IMR-90 (cell line): ENCODE measurements at regions not wholly inside any gene's neighbourhood (a gene's known extent, or its start where the extent isn't known, plus 50 kb on each side); places are given as distances from the start of the nearest gene placed in this dataset.

Experiments
- ATAC-seq: fragments of 200-7000 bp; cut with Tn5 transposase; 2 replicates; pipeline ENCODE4 v1.9.1; 2020; ENCODE audit warnings: low read depth, mild to moderate bottlenecking, moderate library complexity
- BruUV-seq: library from RNA; stranded (reverse); fragments of 400-500 nt; replicated peaks from 2 replicates; lab custom pipeline; 2021; lab: Mats Ljungman, UMichigan
- CTCF ChIA-PET: fragments of 300-600 bp; formaldehyde crosslinking; extraction: SDS; loops from one replicate; lab custom pipeline; 2021; ENCODE audit warnings: antibody characterized with exemption; lab: Yijun Ruan, JAX
- POLR2A ChIA-PET: fragments of 300-600 bp; sonication (Branson Sonifier 250); formaldehyde crosslinking; loops from one replicate; lab custom pipeline; 2022; ENCODE audit warnings: antibody characterized with exemption; ENCODE audit not compliant: unreplicated experiment; lab: Charles Lee
- DNase-seq: peaks from one replicate; pipeline ENCODE4 v3.0.0; 2013
- H2AFZ ChIP-seq: replicated peaks from 2 replicates; pipeline ENCODE3; 2013; ENCODE audit warnings: low read length, mild to moderate bottlenecking; ENCODE audit not compliant: poor library complexity
- H2AK5ac ChIP-seq: 2 replicates; pipeline ENCODE4 v1.6.1; 2013; ENCODE audit warnings: low read depth, low read length, inconsistent platforms
- H2AK9ac ChIP-seq: replicated peaks from 2 replicates; pipeline ENCODE3; 2013; ENCODE audit warnings: mild to moderate bottlenecking, low read depth, low read length, moderate library complexity; ENCODE audit not compliant: poor library complexity
- H2BK120ac ChIP-seq: 2 replicates; pipeline ENCODE4 v1.6.1; 2013; ENCODE audit warnings: low read depth, low read length, inconsistent platforms
- H2BK15ac ChIP-seq: 3 replicates; pipeline ENCODE4 v1.6.1; 2013; ENCODE audit warnings: low read depth, low read length, inconsistent platforms
- H2BK20ac ChIP-seq: 2 replicates; pipeline ENCODE4 v1.6.1; 2013; ENCODE audit warnings: low read depth, mild to moderate bottlenecking, inconsistent platforms, low read length, moderate library complexity
- H2BK5ac ChIP-seq: 2 replicates; pipeline ENCODE4 v1.6.1; 2013; ENCODE audit warnings: mild to moderate bottlenecking, low read depth, low read length, inconsistent platforms; ENCODE audit not compliant: poor library complexity, severe bottlenecking
- H3K14ac ChIP-seq: replicated peaks from 2 replicates; pipeline ENCODE4 v1.6.1; 2013; ENCODE audit warnings: low read depth, low read length, inconsistent platforms
- H3K18ac ChIP-seq: 2 replicates; pipeline ENCODE4 v1.6.1; 2013; ENCODE audit warnings: low read depth, low read length, control low read depth
- H3K23ac ChIP-seq: 2 replicates; pipeline ENCODE4 v1.6.1; 2013; ENCODE audit warnings: low read depth, low read length, inconsistent platforms
- H3K27ac ChIP-seq: 2 replicates; pipeline ENCODE4 v1.5.1; 2013; ENCODE audit warnings: mild to moderate bottlenecking, control low read depth, low read length; ENCODE audit not compliant: insufficient read depth
- H3K27me3 ChIP-seq: 2 replicates; pipeline ENCODE4 v1.6.1; 2013; ENCODE audit warnings: low read length; ENCODE audit not compliant: control insufficient read depth, insufficient read depth
- H3K36me3 ChIP-seq: 2 replicates; pipeline ENCODE4 v1.6.1; 2013; ENCODE audit warnings: low read length, mixed read lengths; ENCODE audit not compliant: control insufficient read depth, insufficient read depth
- H3K4ac ChIP-seq: 2 replicates; pipeline ENCODE4 v1.6.1; 2013; ENCODE audit warnings: low read depth, low read length, inconsistent platforms
- H3K4me1 ChIP-seq: 2 replicates; pipeline ENCODE4 v1.6.1; 2013; ENCODE audit warnings: low read length, mixed read lengths; ENCODE audit not compliant: control insufficient read depth, insufficient read depth
- H3K4me2 ChIP-seq: 2 replicates; pipeline ENCODE4 v1.6.1; 2013; ENCODE audit warnings: low read depth, mild to moderate bottlenecking, control low read depth, low read length, moderate library complexity
- H3K4me3 ChIP-seq: 2 replicates; pipeline ENCODE4 v1.5.1; 2013; ENCODE audit warnings: low read depth, mild to moderate bottlenecking, control low read depth, low read length, moderate library complexity; ENCODE audit not compliant: insufficient read depth
- H3K56ac ChIP-seq: 2 replicates; pipeline ENCODE4 v1.6.1; 2013; ENCODE audit warnings: low read length, inconsistent platforms; ENCODE audit not compliant: insufficient read depth; ENCODE audit errors: extremely low read depth
- H3K79me1 ChIP-seq, 2 experiments: 2 replicates each; pipeline ENCODE4 v1.6.1; 2013; ENCODE audit warnings: low read length in 2 of 2, inconsistent platforms in 1 of 2, low read depth in 1 of 2
- H3K9ac ChIP-seq: 2 replicates; pipeline ENCODE4 v1.6.1; 2013; ENCODE audit warnings: low read depth, low read length, control low read depth
- H3K9me1 ChIP-seq: 2 replicates; pipeline ENCODE4 v1.6.1; 2013; ENCODE audit warnings: low read length, inconsistent platforms; ENCODE audit not compliant: insufficient read depth
- H3K9me3 ChIP-seq: 2 replicates; pipeline ENCODE4 v1.6.1; 2013; ENCODE audit warnings: low read length; ENCODE audit not compliant: control insufficient read depth, insufficient read depth
- H4K20me1 ChIP-seq: 2 replicates; pipeline ENCODE4 v1.6.1; 2013; ENCODE audit warnings: low read length, inconsistent platforms; ENCODE audit not compliant: insufficient read depth
- H4K5ac ChIP-seq: 2 replicates; pipeline ENCODE4 v1.6.1; 2013; ENCODE audit warnings: mild to moderate bottlenecking, low read depth, low read length, control low read depth
- H4K8ac ChIP-seq, 2 experiments: 2 replicates each; pipeline ENCODE4 v1.6.1; 2013; ENCODE audit warnings: low read depth in 2 of 2, low read length in 2 of 2, control low read depth in 1 of 2, inconsistent platforms in 1 of 2
- H4K91ac ChIP-seq: 2 replicates; pipeline ENCODE4 v1.6.1; 2013; ENCODE audit warnings: low read depth, low read length, inconsistent platforms; ENCODE audit not compliant: insufficient read depth
- BHLHE40 ChIP-seq: fragments of 150-350 bp; IDR thresholded peaks from 2 replicates; pipeline ENCODE4 v1.6.1; 2016; ENCODE audit warnings: mild to moderate bottlenecking, low read depth, low read length
- CTCF ChIP-seq: conservative IDR thresholded peaks from 2 replicates; pipeline ENCODE4 v1.5.1; 2012; ENCODE audit warnings: mild to moderate bottlenecking, low read depth, low read length, improper control_type of control experiment
- FOS ChIP-seq: fragments of 150-350 bp; IDR thresholded peaks from 2 replicates; pipeline ENCODE4 v1.6.1; 2016; ENCODE audit warnings: low read depth, low read length
- MAFK ChIP-seq: IDR thresholded peaks from 2 replicates; pipeline ENCODE4 v1.6.1; 2012; ENCODE audit warnings: low read depth, low read length, improper control_type of control experiment
- MAZ ChIP-seq: IDR thresholded peaks from 2 replicates; pipeline ENCODE4 v1.6.1; 2012; ENCODE audit warnings: low read depth, mild to moderate bottlenecking, low read length, improper control_type of control experiment, moderate library complexity, borderline replicate concordance
- NFE2L2 ChIP-seq: fragments of 150-350 bp; IDR thresholded peaks from 2 replicates; pipeline ENCODE4 v1.6.1; 2016; ENCODE audit warnings: low read depth, mild to moderate bottlenecking, low read length
- USF2 ChIP-seq: fragments of 150-350 bp; IDR thresholded peaks from 2 replicates; pipeline ENCODE4 v1.6.1; 2017; ENCODE audit warnings: mild to moderate bottlenecking, antibody characterized with exemption, low read length, low read depth
- WGBS, 2 experiments: methylation state at CpG; one replicate each; pipeline versions ENCODE4 v1.1.5 to v1.1.7; 2013; ENCODE audit warnings: missing lambda C conversion rate in 2 of 2; ENCODE audit not compliant: insufficient read length in 1 of 2; ENCODE audit errors: extremely low coverage in 2 of 2; 5-methylcytosine and 5-hydroxymethylcytosine counted together
- dilution Hi-C: fragments of 300-500 bp; cut with HindIII; formaldehyde crosslinking; loops from one replicate; pipeline ENCODE4 v1.14.3; 2018; ENCODE audit warnings: low sequenced_read_pairs; ENCODE audit not compliant: unreplicated experiment
- in situ Hi-C: fragments of 300-500 bp; cut with MboI; formaldehyde crosslinking; loops from 3 replicates; pipeline ENCODE4 v1.14.3; 2019; ENCODE audit warnings: low sequenced_read_pairs, inconsistent platforms, mixed read lengths
- intact Hi-C: fragments of 100-400 bp; cut with micrococcal nuclease; formaldehyde crosslinking; loops from 2 replicates; pipeline ENCODE4 v1.10.0; 2022

GRCh38 chrX:34778916-34779315 lies 121.8 kb upstream of the TMEM47 start:
- ChIA-PET POLR2A (no interaction called here), CTCF (no interaction called here)
- no peaks in the 10 kb centered on the region for H3K79me1 ChIP-seq
- peak overlapping the region; percentile 92 for H3K14ac ChIP-seq
- peaks cover 5% of the 10 kb centered on the region; the same call in 1 of the 2 replicates for H3K4me1 ChIP-seq
- no peak overlapping the region for H2AFZ ChIP-seq
- peak overlapping the region; percentile 90; the same call in 1 of the 2 replicates for H3K18ac ChIP-seq
- H2BK15ac ChIP-seq = peak overlapping the region; percentile 80; the same call in 1 of the 3 replicates
- TF ChIP-seq MAFK (peak; percentile 22; the same call in 1 of the 2 replicates), BHLHE40 (no peak), NFE2L2 (no peak), FOS (peak; percentile 65; the same call in 1 of the 2 replicates), USF2 (no peak), CTCF (no peak), MAZ (no peak)
- H3K23ac ChIP-seq = peak overlapping the region; percentile 97; the same call in 1 of the 2 replicates
- H3K27me3 ChIP-seq = no peaks in the 10 kb centered on the region
- no peak overlapping the region for H2AK9ac ChIP-seq
- no peaks in the 10 kb centered on the region for H4K20me1 ChIP-seq
- no peaks in the 10 kb centered on the region for H3K9me1 ChIP-seq
- in situ Hi-C loops = no loop called here
- peak overlapping the region; percentile 22 to 87; a peak in 2 of 4 replicates for H4K8ac ChIP-seq
- H2AK5ac ChIP-seq = no peak overlapping the region
- no peak overlapping the region; the same call in 1 of the 2 replicates for H3K4me2 ChIP-seq
- dilution Hi-C loops = no loop called here
- ATAC-seq = peak; percentile 91
- peak overlapping the region; percentile 98; the same call in 1 of the 2 replicates for H2BK20ac ChIP-seq
- H3K56ac ChIP-seq = peak overlapping the region; percentile 45; the same call in 1 of the 2 replicates
- peak overlapping the region; percentile 83; the same call in 1 of the 2 replicates for H4K5ac ChIP-seq
- H2BK120ac ChIP-seq = peak overlapping the region; percentile 99
- H3K9ac ChIP-seq = no peak overlapping the region
- peak overlapping the region; percentile 89; the same call in 1 of the 2 replicates for H3K4ac ChIP-seq
- H3K9me3 ChIP-seq = no peaks in the 10 kb centered on the region
- no peak overlapping the region for H4K91ac ChIP-seq
- 17% methylated on average over 1 of the region's 2 CpGs; no CpG with 5 or more reads in 1 of the 2 experiments for WGBS, 2 experiments
- peak; percentile 86 for DNase-seq
- H2BK5ac ChIP-seq = peak overlapping the region; percentile 98
- no peak overlapping the region for H3K27ac ChIP-seq
- BruUV-seq = no TSS peak
- intact Hi-C loops = loop anchor here (2.0 to 5.0 kb wide), 2 partner anchors 88 to 122 kb away; partner anchors contain the start of gene TMEM47
- no peak overlapping the region for H3K4me3 ChIP-seq
- H3K36me3 ChIP-seq = no peaks in the 10 kb centered on the region
